ENCODE measurements at regions not wholly inside any gene's neighbourhood (a gene's known extent, or its start where the extent isn't known, plus 50 kb on each side); places are given as distances from the start of the nearest gene placed in this dataset.

GRCh38 chr16:7278636-7279035 is 54.0 kb upstream of the RBFOX1 start:
- TF ChIP-seq POLR2AphosphoS5 (IDR thresholded peaks at IDR 0.05; ENCODE audit: low read depth, low read length) (no peak), TAF1 (IDR thresholded peaks at IDR 0.05; ENCODE audit: borderline replicate concordance, insufficient read depth, low read length) (no peak), SIN3A (IDR thresholded peaks at IDR 0.05; ENCODE audit: borderline replicate concordance, insufficient read depth, low read length) (no peak)
